ENCODE measurements at regions not wholly inside any gene's neighbourhood (a gene's known extent, or its start where the extent isn't known, plus 50 kb on each side); places are given as distances from the start of the nearest gene placed in this dataset.
A peak's percentile ranks its signal among the peaks of the same experiment; 100 is the strongest.

DNA sequence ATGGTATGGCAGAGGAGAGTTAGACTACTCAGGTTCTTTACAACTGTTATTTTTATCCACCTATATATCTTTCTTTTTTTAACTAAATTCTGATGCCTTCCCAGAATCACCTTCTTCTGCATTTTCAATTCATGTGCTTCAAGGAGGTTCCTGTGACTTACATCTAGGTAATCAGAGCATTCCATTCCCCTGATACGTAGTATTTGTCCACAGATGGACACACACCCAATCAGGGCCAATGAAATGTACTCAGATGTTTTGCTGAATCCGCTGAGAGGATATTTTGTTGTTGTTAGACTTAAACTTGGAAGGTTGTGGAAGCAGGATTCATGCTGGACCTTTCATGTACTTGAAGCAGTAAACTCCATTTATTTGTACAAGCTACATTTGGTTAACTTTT lies 159.4 kb upstream of the FER start:
- FAIRE-seq (no peak), DNase-seq (peak in 1 of 5 donors; percentile 5)
- Histone ChIP-seq H3K9me3 (ENCODE audit: control insufficient read depth in 2 of 3, insufficient read depth in 1 of 3, low read length in 3 of 3) (no peaks in the 10 kb centered on the region), H3K27ac (ENCODE audit: low read depth in 2 of 2, low read length in 2 of 2) (no peak overlapping the region), H3K4me3 (ENCODE audit: low read length in 3 of 3) (no peak overlapping the region), H3K27me3 (ENCODE audit: control insufficient read depth, insufficient read depth, low read length) (no peaks in the 10 kb centered on the region), H3K36me3 (ENCODE audit: control insufficient read depth in 2 of 3, insufficient read depth in 3 of 3, low read length in 3 of 3) (no peaks in the 10 kb centered on the region), H3K9ac (ENCODE audit: low read length in 3 of 3) (no peak overlapping the region), H3K4me1 (ENCODE audit: control insufficient read depth in 2 of 3, insufficient read depth in 2 of 3, low read depth in 1 of 3, low read length in 3 of 3) (no peaks in the 10 kb centered on the region)
- intact Hi-C loops (cut with DNase I): no loop called here
- TF ChIP-seq, protein P1, sequence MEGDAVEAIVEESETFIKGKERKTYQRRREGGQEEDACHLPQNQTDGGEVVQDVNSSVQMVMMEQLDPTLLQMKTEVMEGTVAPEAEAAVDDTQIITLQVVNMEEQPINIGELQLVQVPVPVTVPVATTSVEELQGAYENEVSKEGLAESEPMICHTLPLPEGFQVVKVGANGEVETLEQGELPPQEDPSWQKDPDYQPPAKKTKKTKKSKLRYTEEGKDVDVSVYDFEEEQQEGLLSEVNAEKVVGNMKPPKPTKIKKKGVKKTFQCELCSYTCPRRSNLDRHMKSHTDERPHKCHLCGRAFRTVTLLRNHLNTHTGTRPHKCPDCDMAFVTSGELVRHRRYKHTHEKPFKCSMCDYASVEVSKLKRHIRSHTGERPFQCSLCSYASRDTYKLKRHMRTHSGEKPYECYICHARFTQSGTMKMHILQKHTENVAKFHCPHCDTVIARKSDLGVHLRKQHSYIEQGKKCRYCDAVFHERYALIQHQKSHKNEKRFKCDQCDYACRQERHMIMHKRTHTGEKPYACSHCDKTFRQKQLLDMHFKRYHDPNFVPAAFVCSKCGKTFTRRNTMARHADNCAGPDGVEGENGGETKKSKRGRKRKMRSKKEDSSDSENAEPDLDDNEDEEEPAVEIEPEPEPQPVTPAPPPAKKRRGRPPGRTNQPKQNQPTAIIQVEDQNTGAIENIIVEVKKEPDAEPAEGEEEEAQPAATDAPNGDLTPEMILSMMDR (IDR thresholded peaks at IDR 0.05; ENCODE audit: borderline replicate concordance, extremely low read depth, insufficient read depth): no peak

DNA sequence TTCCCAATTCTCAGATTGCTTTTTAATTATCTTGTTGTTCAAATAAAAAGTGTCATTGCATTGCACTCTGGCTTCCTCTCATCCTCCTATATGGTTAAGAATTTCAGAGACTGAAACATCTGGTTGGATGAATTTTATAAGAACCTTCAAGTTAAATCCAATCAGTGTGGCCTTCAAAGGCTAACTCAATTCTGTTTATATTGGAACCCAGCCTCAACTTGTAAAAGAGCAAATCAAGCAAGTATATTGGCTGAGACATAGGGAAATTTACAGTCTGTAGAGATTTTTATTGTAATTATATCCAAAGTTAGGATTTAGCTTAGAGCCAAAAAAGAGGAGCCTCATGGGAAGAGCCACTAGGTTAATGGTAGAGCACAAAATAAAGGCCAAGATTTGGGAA lies 159.9 kb upstream of the FER start:
- Histone ChIP-seq H3K27ac (ENCODE audit: low read depth in 2 of 2, low read length in 2 of 2) (no peak overlapping the region), H3K36me3 (ENCODE audit: control insufficient read depth in 2 of 3, insufficient read depth in 3 of 3, low read length in 3 of 3) (no peaks in the 10 kb centered on the region), H3K9me3 (ENCODE audit: control insufficient read depth in 2 of 3, insufficient read depth in 1 of 3, low read length in 3 of 3) (no peaks in the 10 kb centered on the region), H3K4me1 (ENCODE audit: control insufficient read depth in 2 of 3, insufficient read depth in 2 of 3, low read depth in 1 of 3, low read length in 3 of 3) (no peaks in the 10 kb centered on the region), H3K9ac (ENCODE audit: low read length in 3 of 3) (no peak overlapping the region), H3K27me3 (ENCODE audit: control insufficient read depth, insufficient read depth, low read length) (no peaks in the 10 kb centered on the region), H3K4me3 (ENCODE audit: low read length in 3 of 3) (no peak overlapping the region)
- intact Hi-C loops (cut with DNase I): no loop called here
- peak in 2 of 5 donors; percentile 21 to 52 for DNase-seq
- TF ChIP-seq, protein P1 (IDR thresholded peaks at IDR 0.05; ENCODE audit: borderline replicate concordance, extremely low read depth, insufficient read depth): no peak
- FAIRE-seq: no peak

DNA sequence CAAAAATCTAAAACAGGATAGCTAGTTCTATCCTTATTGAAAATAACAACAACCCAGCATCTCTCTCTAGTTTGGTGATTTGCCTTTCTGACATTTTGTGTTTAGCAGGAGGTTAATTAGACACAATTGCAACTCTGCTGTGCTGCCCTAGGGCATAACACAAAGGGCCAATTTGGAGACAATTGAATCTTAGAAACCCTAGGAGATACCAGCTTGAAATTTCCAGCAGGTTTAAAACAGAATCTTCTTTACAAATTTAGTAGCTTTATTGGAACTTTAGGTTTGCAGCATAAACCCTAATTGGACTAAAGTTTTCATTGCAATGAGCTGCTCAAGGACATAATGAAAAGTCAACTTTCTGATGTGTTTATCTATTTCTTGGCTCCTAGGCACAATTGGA lies 166.7 kb upstream of the FER start:
- Histone ChIP-seq H3K4me3 (ENCODE audit: low read length in 3 of 3) (no peak overlapping the region), H3K9me3 (ENCODE audit: control insufficient read depth in 2 of 3, insufficient read depth in 1 of 3, low read length in 3 of 3) (no peaks in the 10 kb centered on the region), H3K27ac (ENCODE audit: low read depth in 2 of 2, low read length in 2 of 2) (no peak overlapping the region), H3K27me3 (ENCODE audit: control insufficient read depth, insufficient read depth, low read length) (no peaks in the 10 kb centered on the region), H3K4me1 (ENCODE audit: control insufficient read depth in 2 of 3, insufficient read depth in 2 of 3, low read depth in 1 of 3, low read length in 3 of 3) (no peaks in the 10 kb centered on the region), H3K36me3 (ENCODE audit: control insufficient read depth in 2 of 3, insufficient read depth in 3 of 3, low read length in 3 of 3) (no peaks in the 10 kb centered on the region), H3K9ac (ENCODE audit: low read length in 3 of 3) (no peak overlapping the region)
- FAIRE-seq: no peak
- TF ChIP-seq, protein P1 (IDR thresholded peaks at IDR 0.05; ENCODE audit: borderline replicate concordance, extremely low read depth, insufficient read depth): no peak
- intact Hi-C loops (cut with DNase I): no loop called here
- DNase-seq: no peak

DNA sequence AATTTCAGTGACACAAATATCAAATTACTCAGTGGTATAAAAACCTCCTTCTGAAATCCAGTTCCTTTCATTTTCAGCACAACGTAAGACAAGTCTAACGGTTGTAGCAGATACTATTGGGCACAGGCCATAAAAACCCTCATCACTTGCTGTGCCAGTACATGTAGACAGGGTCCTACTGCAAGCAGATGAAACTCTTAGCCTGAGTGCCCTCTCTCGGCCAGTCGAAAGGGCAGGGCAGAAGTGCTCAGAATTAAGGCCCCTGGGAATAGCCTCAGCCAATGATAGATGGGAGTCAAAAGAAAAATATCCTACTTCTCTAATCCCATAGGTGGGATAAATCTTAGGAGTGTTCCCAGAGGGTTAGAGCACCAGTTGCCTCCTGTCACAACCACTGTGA lies 168.5 kb upstream of the FER start:
- Histone ChIP-seq H3K27ac (ENCODE audit: low read depth in 2 of 2, low read length in 2 of 2) (no peak overlapping the region), H3K9me3 (ENCODE audit: control insufficient read depth in 2 of 3, insufficient read depth in 1 of 3, low read length in 3 of 3) (no peaks in the 10 kb centered on the region), H3K4me3 (ENCODE audit: low read length in 3 of 3) (no peak overlapping the region), H3K36me3 (ENCODE audit: control insufficient read depth in 2 of 3, insufficient read depth in 3 of 3, low read length in 3 of 3) (no peaks in the 10 kb centered on the region), H3K27me3 (ENCODE audit: control insufficient read depth, insufficient read depth, low read length) (no peaks in the 10 kb centered on the region), H3K9ac (ENCODE audit: low read length in 3 of 3) (no peak overlapping the region), H3K4me1 (ENCODE audit: control insufficient read depth in 2 of 3, insufficient read depth in 2 of 3, low read depth in 1 of 3, low read length in 3 of 3) (no peaks in the 10 kb centered on the region)
- TF ChIP-seq, protein P1 (IDR thresholded peaks at IDR 0.05; ENCODE audit: borderline replicate concordance, extremely low read depth, insufficient read depth): no peak
- intact Hi-C loops (cut with DNase I): no loop called here
- no peak for DNase-seq
- no peak for FAIRE-seq

Measured in kidney (tissue), 13 donors.